HPDE6-E6E7 (cell line): ENCODE measurements at regions not wholly inside any gene's neighbourhood (a gene's known extent, or its start where the extent isn't known, plus 50 kb on each side); places are given as distances from the start of the nearest gene placed in this dataset.

ENCODE experiments used
- DNase-seq: peaks from one replicate; pipeline ENCODE4 v3.0.0; 2011; ENCODE audit warnings: missing footprints; ENCODE audit errors: extremely low spot score

- DNase-seq, result no peak
Measured at GRCh38 chr14:65250162-65250495, 147.8 kb upstream of the MAX start.

- DNase-seq, result no peak
Measured at GRCh38 chr14:65251213-65251612, 148.9 kb upstream of the MAX start.

DNA sequence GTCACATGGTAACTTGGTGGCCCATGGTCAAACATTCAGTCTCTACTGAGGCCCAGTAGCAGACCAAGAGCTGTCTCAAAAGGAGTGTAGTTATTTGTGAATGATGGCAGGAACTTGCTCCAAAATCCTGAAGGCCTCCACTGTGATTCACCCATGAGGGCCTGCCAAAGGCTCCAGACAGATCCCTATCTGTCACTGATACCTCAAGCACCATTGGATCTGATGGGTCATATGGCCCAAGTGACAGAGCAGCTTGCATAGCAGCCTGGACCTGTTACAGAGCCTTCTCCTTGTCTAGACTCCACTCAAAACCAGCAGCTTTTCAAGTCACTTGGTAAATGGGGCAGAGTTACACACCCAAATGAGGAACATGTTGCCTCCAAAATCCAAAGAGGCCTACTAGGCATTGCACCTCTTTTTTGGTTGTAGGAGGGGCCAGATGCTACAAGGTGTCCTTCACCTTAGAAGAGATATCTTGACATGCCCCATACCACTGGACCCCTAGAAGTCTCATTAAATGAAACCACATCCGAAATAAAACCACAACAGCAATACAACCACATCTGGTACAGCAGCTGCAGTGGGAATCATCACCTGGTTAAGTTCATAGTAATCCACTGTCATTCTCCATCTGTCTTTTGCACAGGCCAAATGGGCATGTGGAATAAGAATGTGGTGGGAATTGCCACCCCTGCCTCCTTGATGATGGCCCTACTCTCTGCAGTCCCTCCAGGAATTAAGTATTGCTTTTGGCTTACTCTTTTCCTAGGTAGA lies 150.4 kb upstream of the MAX start:
- no peak for DNase-seq

DNA sequence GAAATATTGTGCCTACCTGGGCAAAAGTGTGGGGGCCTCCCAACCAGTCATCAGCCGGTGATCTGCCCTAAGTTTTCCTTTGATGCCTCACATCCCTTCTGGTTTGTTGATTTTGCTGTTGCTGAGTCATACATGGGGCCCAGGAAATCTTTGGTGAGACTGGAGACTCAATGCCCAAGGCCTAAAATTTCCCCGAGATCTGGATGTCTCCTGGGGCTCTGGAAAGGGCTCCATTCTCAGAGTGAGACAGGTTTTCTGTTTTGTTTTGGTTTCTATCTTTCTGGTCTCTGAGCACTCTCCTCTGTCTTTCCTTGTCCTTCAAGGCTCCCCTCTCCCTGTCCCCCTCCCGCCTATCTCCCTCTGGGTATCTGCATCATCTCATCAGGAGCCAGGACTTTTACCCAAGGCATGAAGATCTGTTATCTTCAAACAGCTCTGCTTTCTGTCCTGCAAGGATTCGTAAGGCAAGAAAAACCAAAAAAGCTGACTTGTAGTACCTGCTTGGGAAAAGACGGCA lies 152.8 kb upstream of the MAX start:
- DNase-seq, result peak; percentile 86

DNA sequence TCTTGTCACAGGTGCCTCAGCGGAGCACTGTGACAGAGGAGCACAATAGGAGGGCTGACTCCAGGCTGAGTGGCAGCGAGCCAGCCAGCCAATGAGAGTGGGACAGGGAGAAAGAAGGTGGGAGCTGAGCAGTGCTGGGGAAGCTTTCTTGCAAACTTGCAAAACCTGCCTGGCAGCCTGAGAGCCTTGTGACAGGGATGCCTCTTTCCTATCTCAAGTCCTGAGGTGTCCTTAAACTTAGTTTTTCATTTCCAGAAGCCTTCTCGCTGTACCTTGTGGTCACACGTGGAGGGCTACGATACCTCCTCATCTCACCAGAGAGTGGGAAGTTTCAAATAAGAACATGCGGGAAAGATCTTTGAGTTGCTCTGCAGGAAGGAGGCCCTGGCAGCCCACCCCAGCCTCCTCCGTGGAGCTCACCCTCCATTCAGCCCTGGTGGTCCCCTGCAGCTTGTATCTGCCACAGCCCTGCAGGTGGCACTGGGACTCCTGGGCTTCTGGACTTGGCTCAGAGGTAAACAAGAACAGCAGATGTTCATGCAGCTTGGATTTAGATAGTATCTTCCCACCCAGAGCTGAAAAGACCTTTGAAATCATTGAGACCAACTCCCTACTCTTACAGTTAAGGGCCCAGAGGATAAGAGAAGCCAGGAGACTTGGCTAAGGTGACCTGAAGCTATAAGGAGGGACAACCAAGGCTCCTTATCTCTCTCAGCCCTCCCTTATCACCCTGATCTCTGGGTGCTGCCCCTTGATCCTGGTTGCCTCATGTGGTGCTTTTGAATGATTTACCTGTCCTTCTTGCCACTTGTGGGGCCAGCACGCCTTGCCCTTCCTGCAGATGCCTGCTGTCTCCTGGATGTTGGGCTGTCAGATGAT lies 153.5 kb upstream of the MAX start:
- peak; percentile 70 for DNase-seq

- no peak for DNase-seq
Measured at GRCh38 chr14:65256714-65257113, 154.4 kb upstream of the MAX start.

GRCh38 chr14:65257425-65257824 lies 155.1 kb upstream of the FUT8 start:
- DNase-seq, result no peak

DNA sequence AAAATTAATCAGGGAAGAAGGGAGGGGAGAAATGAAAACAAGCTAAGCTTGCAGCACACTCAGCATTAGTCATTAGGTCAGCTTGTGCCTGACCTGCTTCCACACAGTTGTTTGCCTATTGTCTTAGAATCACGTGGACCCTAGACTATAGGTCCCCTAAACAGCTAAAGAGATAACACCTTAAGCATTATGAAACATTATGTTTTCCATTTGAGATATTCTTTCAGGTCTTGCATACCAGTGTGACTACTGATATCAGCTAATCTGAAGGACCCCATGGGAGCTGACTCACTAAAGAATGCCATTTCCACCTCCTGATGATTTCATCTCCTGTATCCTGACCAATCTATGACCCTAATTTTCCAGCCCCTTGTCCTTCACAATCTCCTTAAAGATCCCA lies 154.1 kb upstream of the FUT8 start:
- DNase-seq, result no peak

DNA sequence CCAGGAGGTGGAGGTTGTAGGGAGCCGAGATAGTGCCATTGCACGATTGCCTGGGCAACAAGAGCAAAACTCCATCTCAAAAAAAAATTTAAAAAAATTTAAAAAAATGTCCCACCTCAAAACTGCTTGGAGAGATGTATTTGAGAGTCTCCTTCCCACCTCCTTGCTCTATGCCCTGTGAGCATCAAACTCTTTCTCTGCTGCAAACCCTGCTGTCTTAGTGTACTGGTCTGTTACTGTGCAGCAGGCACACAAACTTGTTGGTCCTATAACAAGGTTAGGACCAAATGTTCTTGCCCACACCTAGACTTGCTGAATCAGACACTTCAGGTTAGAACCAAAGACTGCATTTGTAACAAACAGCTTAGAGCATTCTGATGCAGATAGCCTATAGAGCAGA lies 153.5 kb upstream of the FUT8 start:
- no peak for DNase-seq

GRCh38 chr14:65260786-65261185 lies 151.7 kb upstream of the FUT8 start:
- no peak for DNase-seq

DNA sequence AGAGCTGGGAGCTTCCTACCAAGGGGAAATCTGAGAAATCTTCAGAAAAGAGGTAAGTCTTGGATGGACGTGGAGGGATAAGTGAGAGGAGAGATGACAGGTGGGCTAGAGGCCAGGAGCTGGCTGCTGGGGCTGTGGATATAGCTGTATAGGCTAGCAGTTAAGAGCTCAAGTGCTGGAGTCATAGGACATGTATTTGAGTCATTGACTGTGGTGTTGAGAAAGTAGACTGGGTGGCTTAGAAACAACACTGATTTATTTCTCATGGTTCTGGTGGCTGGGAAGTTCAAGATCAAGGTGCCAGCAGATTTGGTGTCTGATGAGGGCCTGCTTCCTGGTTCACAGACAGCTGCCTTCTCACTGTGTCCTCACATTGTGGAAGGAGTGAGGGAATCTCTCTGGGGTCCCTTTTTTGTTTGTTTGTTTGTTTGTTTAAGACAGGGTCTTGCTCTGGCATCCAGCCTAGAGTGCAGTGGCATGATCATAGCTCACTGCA lies 151.1 kb upstream of the FUT8 start:
- DNase-seq, result no peak

DNA sequence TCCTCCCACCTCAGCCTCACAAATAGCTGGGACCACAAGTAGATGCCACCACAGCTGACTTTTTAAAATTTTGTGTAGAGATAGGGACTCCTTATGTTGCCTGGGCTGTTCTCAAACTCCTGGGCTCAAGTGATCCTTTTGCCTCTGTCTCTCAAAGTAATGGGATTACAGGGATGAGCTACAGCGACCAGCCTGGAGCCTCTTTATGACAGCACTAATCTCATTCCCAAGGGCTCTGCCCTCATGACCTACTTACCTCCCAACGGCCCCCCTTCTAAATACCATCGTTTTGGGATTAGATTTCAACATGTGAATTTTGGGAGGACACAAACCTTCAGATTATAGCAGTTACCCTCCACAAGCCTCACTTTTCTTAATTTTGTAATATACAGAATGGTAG lies 150.6 kb upstream of the FUT8 start:
- DNase-seq, result no peak

GRCh38 chr14:65263177-65263788 lies 149.2 kb upstream of the FUT8 start:
- DNase-seq, result no peak

DNA sequence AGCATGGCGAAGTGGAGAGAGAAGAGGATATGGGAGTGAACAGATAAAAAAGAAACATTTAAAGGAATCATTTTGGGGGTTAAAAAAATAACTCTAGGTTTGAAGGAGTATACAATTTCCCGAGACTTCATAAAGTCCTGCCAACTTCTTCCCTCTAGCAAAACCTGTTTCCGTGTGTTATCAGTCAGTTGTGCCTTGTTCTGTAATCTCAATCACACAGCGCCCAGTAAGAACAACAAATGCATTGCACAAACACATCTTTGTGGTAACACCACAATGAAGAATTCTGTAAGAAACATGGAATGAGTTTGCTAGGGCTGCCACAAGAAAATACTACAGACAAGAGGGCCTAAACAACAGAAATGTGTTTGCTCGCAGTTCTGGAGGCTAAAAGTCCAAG lies 144.7 kb upstream of the FUT8 start:
- DNase-seq, result no peak

DNA sequence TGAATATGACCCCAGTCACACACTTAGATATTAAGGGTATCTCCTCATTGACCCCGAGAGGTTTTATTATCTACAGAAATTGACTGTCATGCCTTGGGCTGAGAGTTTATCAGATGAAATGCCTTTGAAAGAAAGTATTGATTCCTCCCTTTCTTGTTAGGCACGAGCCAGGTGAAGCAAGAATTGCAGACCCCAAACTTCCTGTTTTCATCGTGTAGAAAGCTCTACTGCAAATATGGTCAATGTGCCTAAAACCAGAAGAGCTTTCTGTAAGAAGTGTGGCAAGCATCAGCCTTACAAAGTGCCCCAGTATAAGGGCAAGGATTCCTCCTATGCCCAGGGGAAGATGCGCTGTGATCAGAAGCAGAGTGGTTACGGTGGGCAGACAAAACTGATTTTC lies 143.9 kb upstream of the FUT8 start:
- no peak for DNase-seq

DNA sequence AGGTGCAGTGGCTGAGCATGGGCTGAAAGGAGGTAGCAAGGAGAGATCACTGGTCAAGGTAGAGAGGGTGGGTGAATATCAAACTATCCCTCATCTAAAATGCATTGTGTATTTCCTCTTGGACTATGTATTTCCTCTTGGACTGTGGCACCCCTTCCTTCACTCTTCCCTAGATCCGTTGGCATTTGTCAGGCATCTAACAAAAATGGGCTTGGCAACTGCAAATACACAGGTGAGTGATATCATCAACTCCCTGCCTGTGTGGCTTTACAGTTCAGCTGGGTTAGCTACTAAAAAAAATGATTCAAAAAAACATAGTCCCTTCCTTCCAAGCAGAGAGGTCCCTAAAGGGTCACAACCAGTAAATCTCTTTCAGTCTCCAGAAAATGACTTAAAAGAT lies 142.8 kb upstream of the FUT8 start:
- no peak for DNase-seq

GRCh38 chr14:65277027-65277426 lies 135.5 kb upstream of the FUT8 start:
- no peak for DNase-seq

DNA sequence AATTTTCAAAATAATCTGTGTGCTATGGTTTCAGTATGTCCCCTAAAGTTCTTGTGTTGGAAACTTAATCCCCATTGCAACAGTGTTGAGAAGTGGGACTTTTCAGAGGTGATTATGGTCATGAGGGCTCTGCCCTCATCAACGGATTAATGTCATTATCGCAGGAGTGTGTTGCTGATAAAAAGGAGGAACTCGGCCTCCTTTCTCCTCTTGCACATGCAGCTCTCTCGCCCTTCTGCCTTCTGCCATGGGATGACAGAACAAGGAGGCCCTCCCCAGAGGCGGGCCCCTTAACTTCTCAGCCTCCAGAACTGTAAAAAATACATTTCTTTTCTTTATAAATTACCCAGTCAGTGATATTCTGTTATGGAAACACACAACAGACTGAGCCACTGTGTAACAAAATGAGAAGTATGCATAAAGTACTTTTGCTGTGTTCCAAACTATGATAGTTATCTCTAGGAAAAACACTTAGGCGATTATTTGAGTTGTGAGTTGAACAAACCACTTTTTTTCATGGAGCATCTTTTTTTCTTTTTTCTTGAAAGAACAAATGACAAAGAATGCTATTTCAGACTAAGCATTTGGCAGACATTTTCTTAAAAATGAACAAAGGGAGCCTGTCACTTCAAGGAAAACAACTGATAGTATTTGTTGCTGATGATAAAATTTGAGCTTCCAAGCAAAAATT lies 134.8 kb upstream of the FUT8 start:
- DNase-seq, result no peak

DNA sequence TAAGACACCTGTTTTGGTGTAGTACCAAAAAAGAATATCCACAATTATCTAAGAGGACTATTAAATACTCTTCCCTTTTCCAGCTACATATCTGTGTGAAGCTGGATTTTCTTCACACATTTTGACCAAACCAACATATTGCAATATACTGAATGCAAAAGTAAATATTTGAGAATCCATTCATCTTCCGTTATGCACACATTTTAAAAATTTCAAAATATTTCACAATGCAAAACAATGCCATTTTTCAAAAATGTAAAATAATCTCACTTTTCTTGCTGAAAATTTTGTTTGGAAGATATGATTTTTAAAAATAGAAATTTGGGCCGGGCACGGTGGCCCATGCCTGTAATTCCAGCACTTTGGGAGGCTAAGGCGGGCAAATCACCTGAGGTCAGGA lies 133.9 kb upstream of the FUT8 start:
- DNase-seq, result no peak

GRCh38 chr14:65279510-65279909 lies 133.0 kb upstream of the FUT8 start:
- DNase-seq, result no peak

DNA sequence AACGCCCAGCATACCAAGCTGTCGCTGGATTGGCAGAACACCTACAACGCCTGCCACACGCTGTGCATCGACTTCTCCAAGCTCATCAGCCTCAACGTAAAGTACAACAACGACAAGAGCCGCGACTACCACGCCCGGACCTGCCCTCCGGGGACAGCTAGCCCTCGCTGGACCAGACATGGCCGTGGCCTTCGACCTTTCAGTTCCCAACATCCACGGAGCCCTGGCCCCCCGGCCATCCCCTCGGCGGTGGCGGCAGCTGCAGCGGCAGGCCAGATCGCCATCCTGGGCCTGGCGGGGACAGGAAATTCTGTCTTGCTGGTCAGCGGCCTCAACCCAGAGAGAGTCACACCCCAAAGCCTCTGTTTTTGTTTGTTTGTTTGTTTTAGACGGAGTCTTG lies 132.6 kb upstream of the FUT8 start:
- no peak for DNase-seq

DNA sequence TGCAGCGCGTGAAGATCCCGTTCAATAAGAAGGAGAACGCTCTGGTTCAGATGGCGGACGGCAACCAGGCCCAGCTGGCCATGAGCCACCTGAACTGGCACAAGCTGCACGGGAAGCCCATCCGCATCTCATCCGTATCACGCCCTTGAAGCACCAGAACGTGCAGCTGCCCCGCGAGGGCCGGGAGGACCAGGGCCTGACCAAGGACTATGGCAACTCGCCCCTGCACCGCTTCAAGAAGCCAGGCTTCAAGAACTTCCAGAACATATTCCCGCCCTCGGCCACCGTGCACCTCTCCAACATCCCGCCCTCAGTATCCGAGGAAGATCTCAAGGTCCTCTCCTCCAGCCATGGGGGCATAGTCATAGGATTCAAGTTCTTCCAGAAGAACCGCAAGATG lies 131.9 kb upstream of the FUT8 start:
- no peak for DNase-seq
